Natural killer cell (primary cell): ENCODE measurements at regions not wholly inside any gene's neighbourhood (a gene's known extent, or its start where the extent isn't known, plus 50 kb on each side); places are given as distances from the start of the nearest gene placed in this dataset.

ENCODE experiments used
- ATAC-seq, 3 donors: fragments of 150-1000 bp in 2 of 3; fragments of 200-7000 bp in 1 of 3; cut with Tn5 transposase; 1 replicate in 1 of 3; 2 replicates in 2 of 3; pipeline ENCODE4 v1.10.0; 2021; ENCODE audit warnings: mild to moderate bottlenecking in 2 of 3, moderate library complexity in 2 of 3
- DNase-seq, 2 donors: peaks; one replicate each; pipeline versions ENCODE4 v3.0.0 to v3.0.0-alpha.2; 2013 to 2021; ENCODE audit warnings: mixed read lengths in 1 of 2
- H3K27ac ChIP-seq: one replicate; pipeline ENCODE4 v1.5.1; 2013; ENCODE audit warnings: mild to moderate bottlenecking, low read length
- H3K27me3 ChIP-seq: one replicate; pipeline ENCODE4 v1.6.1; 2013; ENCODE audit warnings: low read length; ENCODE audit not compliant: control insufficient read depth, insufficient read depth
- H3K36me3 ChIP-seq: one replicate; pipeline ENCODE4 v1.6.1; 2013; ENCODE audit warnings: low read length; ENCODE audit not compliant: control insufficient read depth, insufficient read depth
- H3K4me1 ChIP-seq: one replicate; pipeline ENCODE4 v1.6.1; 2013; ENCODE audit warnings: low read length; ENCODE audit not compliant: control insufficient read depth, insufficient read depth
- H3K4me3 ChIP-seq: one replicate; pipeline ENCODE4 v1.5.1; 2013; ENCODE audit warnings: low read length
- H3K9me3 ChIP-seq: one replicate; pipeline ENCODE4 v1.6.1; 2013; ENCODE audit warnings: low read length; ENCODE audit not compliant: control insufficient read depth, insufficient read depth
- H3K27ac Mint-ChIP-seq, 2 donors: one replicate each; pipeline ENCODE4 v1.8.0; 2022; ENCODE audit warnings: mild to moderate bottlenecking in 2 of 2, mixed read lengths in 2 of 2, moderate library complexity in 1 of 2
- H3K27me3 Mint-ChIP-seq, 2 donors: one replicate each; pipeline ENCODE4 v1.8.0; 2022; ENCODE audit warnings: low read depth in 2 of 2, mixed read lengths in 2 of 2
- H3K36me3 Mint-ChIP-seq: one replicate; pipeline ENCODE4 v1.8.0; 2022; ENCODE audit warnings: mixed read lengths
- H3K4me1 Mint-ChIP-seq, 2 donors: one replicate each; pipeline ENCODE4 v1.8.0; 2022; ENCODE audit warnings: mixed read lengths in 2 of 2
- H3K4me3 Mint-ChIP-seq: one replicate; pipeline ENCODE4 v1.8.0; 2022; ENCODE audit warnings: mild to moderate bottlenecking, moderate library complexity, mixed read lengths
- H3K9me3 Mint-ChIP-seq, 2 donors: one replicate each; pipeline ENCODE4 v1.8.0; 2022; ENCODE audit warnings: mixed read lengths in 2 of 2
- CTCF ChIP-seq: fragments of 200-600 bp; IDR thresholded peaks from one replicate; pipeline ENCODE4 v1.8.0; 2022; ENCODE audit warnings: antibody characterized with exemption
- WGBS: methylation state at CpG from one replicate; pipeline ENCODE4 v1.1.7; 2013; ENCODE audit warnings: missing lambda C conversion rate; ENCODE audit not compliant: insufficient coverage; 5-methylcytosine and 5-hydroxymethylcytosine counted together
- intact Hi-C: fragments of 100-400 bp; cut with micrococcal nuclease; formaldehyde crosslinking; loops from one replicate; pipeline ENCODE4 v1.14.2; 2022

DNA sequence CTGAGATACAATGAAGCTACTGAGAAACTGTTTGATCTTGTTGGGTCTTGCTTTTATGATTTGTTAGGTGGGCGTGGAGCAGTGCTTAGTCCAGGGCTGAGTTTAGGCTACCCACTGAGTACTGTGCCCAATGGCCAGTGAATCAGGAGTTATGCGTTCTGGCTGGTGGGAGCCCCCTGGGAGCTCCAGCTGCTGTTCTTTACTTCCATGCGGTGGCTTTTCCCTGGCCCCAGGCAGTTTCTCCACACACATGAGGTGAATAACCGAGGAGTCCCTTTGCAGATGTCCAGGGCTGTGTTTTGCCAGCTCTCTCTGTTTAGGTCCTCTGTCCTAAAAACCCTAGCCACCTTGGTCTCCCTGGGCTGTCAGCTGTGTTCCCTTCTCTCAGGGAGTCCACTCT lies 106.5 kb downstream of the KLF13 start:
- peaks cover 44 to 61% of the 10 kb centered on the region in 2 donors for H3K4me1 Mint-ChIP-seq
- no peak for DNase-seq
- TF ChIP-seq CTCF, result no peak
- WGBS, result 95% methylated on average over 4 of the region's 4 CpGs
- peak overlapping the region; percentile 95 for H3K27ac ChIP-seq
- H3K36me3 ChIP-seq, result no peaks in the 10 kb centered on the region
- H3K4me1 ChIP-seq, result peaks cover 57% of the 10 kb centered on the region
- no peak overlapping the region for H3K4me3 ChIP-seq
- no peaks in the 10 kb centered on the region for H3K36me3 Mint-ChIP-seq
- no peaks in the 10 kb centered on the region for H3K27me3 Mint-ChIP-seq
- H3K9me3 ChIP-seq, result no peaks in the 10 kb centered on the region
- intact Hi-C loops, result no loop called here
- no peaks in the 10 kb centered on the region for H3K27me3 ChIP-seq
- no peak overlapping the region for H3K4me3 Mint-ChIP-seq
- no peaks in the 10 kb centered on the region for H3K9me3 Mint-ChIP-seq
- H3K27ac Mint-ChIP-seq, result peak overlapping the region; percentile 98 to 100
- ATAC-seq, result no peak

GRCh38 chr15:31433574-31433973 lies 106.9 kb downstream of the KLF13 start:
- Histone ChIP-seq H3K27me3 (no peaks in the 10 kb centered on the region), H3K36me3 (no peaks in the 10 kb centered on the region), H3K27ac (peak overlapping the region; percentile 95), H3K4me3 (no peak overlapping the region), H3K4me1 (peaks cover 62% of the 10 kb centered on the region), H3K9me3 (no peaks in the 10 kb centered on the region)
- Mint-ChIP-seq H3K27me3 (no peaks in the 10 kb centered on the region), H3K4me3 (peak overlapping the region; percentile 88), H3K36me3 (no peaks in the 10 kb centered on the region), H3K27ac (peak overlapping the region; percentile 98 to 100), H3K9me3 (no peaks in the 10 kb centered on the region), H3K4me1 (peaks cover 48 to 65% of the 10 kb centered on the region in 2 donors)
- 88% methylated on average over 6 of the region's 6 CpGs for WGBS
- DNase-seq (no peak), ATAC-seq (no peak)
- intact Hi-C loops, result no loop called here
- no peak for TF ChIP-seq CTCF

- Mint-ChIP-seq H3K4me1 (peaks cover 55 to 72% of the 10 kb centered on the region in 2 donors), H3K9me3 (no peaks in the 10 kb centered on the region), H3K36me3 (no peaks in the 10 kb centered on the region), H3K27ac (peak overlapping the region; percentile 98 to 100), H3K27me3 (no peaks in the 10 kb centered on the region), H3K4me3 (peak overlapping the region; percentile 88)
- DNase-seq (no peak), ATAC-seq (no peak)
- no peaks in the 10 kb centered on the region for H3K36me3 ChIP-seq
- no peak for TF ChIP-seq CTCF
- no peaks in the 10 kb centered on the region for H3K9me3 ChIP-seq
- peaks cover 68% of the 10 kb centered on the region for H3K4me1 ChIP-seq
- H3K27me3 ChIP-seq, result no peaks in the 10 kb centered on the region
- peak overlapping the region; percentile 41 for H3K4me3 ChIP-seq
- H3K27ac ChIP-seq, result peak overlapping the region; percentile 95
- WGBS, result 69% methylated on average over 3 of the region's 3 CpGs
- intact Hi-C loops, result loop anchor here (2.0 kb wide), 1 partner anchor 47 kb away; no protein-coding TSS in a partner anchor
Measured at GRCh38 chr15:31434275-31434587, 107.6 kb downstream of the KLF13 start.

DNA sequence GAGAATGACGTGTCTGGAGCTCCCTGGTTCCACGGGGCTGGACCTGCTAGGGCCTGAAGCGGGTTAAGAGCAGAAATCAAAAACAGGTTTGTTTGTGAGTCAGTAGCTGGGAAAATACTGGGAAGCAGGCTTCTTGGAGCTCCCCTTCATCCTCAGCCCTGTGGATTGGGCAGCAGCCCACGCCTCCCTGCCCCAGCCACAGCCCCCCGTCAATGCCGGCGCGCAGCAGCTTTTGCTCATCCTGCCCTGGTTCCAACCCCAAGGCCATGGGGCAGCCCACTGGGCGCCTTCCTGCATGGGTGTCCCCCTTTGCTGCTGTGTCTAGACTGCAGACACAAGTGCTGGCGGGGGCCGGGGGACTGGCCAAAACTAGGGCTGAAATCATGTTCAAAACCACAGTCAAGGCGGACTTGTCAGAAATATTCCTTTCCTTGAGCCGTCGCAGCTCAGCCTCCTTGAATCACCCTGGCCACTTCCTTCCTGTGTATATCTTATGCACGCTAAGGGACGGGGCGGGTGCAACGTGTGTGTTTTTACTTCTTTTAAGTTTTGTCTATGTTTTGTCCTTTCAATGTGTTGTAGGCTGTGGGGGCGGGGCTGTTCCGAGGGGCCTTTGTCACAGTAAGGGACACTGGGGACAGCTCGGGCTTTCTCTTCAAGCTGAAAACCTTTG lies 108.1 kb downstream of the KLF13 start:
- Histone ChIP-seq H3K4me3 (peak overlapping the region; percentile 41), H3K27ac (peak overlapping the region; percentile 95), H3K9me3 (no peaks in the 10 kb centered on the region), H3K4me1 (peaks cover 73% of the 10 kb centered on the region), H3K36me3 (no peaks in the 10 kb centered on the region), H3K27me3 (no peaks in the 10 kb centered on the region)
- ATAC-seq (peak; percentile 65 to 85 (median 76)), DNase-seq (peak; percentile 78 to 93)
- Mint-ChIP-seq H3K4me3 (peak overlapping the region; percentile 88), H3K9me3 (no peaks in the 10 kb centered on the region), H3K4me1 (peaks cover 59 to 77% of the 10 kb centered on the region in 2 donors), H3K27me3 (no peaks in the 10 kb centered on the region), H3K27ac (peak overlapping the region; percentile 98 to 100), H3K36me3 (no peaks in the 10 kb centered on the region)
- intact Hi-C loops, result loop anchor here (1.0 to 5.0 kb wide), 7 partner anchors 14 to 73 kb away; no protein-coding TSS in a partner anchor
- no peak for TF ChIP-seq CTCF
- 4% methylated on average over 21 of the region's 21 CpGs for WGBS
